Loucy (cell line): ENCODE measurements at regions not wholly inside any gene's neighbourhood (a gene's known extent, or its start where the extent isn't known, plus 50 kb on each side); places are given as distances from the start of the nearest gene placed in this dataset.

Experiments
- H2AFZ ChIP-seq: fragments of 200-600 bp; sonication (generic); 2 replicates; pipeline ENCODE4 v1.6.0; 2016; ENCODE audit warnings: antibody characterized with exemption, mild to moderate bottlenecking, low read length, moderate library complexity
- H3F3A ChIP-seq: fragments of 200-600 bp; 2 replicates; pipeline ENCODE4 v1.6.0; 2016; ENCODE audit warnings: antibody characterized with exemption, low read depth, mild to moderate bottlenecking
- H3K27me3 ChIP-seq: fragments of 200-600 bp; sonication (generic); 2 replicates; pipeline ENCODE4 v1.6.1; 2014; ENCODE audit warnings: low read length, mild to moderate bottlenecking; ENCODE audit not compliant: insufficient read depth, poor library complexity, severe bottlenecking
- H3K36me3 ChIP-seq: fragments of 200-600 bp; sonication (generic); 2 replicates; pipeline ENCODE4 v1.6.1; 2016; ENCODE audit warnings: low read length; ENCODE audit not compliant: insufficient read depth
- H3K4me1 ChIP-seq: fragments of 200-600 bp; sonication (generic); 2 replicates; pipeline ENCODE4 v1.5.1; 2014; ENCODE audit warnings: low read length, mild to moderate bottlenecking; ENCODE audit not compliant: insufficient read depth, poor library complexity, severe bottlenecking
- H3K4me2 ChIP-seq: fragments of 200-600 bp; sonication (generic); 2 replicates; pipeline ENCODE4 v1.6.0; 2014; ENCODE audit warnings: antibody characterized with exemption, low read length, low read depth, mild to moderate bottlenecking; ENCODE audit not compliant: poor library complexity, severe bottlenecking
- H3K4me3 ChIP-seq: fragments of 200-600 bp; sonication (generic); 2 replicates; pipeline ENCODE4 v1.5.1; 2014; ENCODE audit warnings: low read length, mild to moderate bottlenecking, mixed read lengths; ENCODE audit not compliant: poor library complexity, severe bottlenecking
- H3K79me2 ChIP-seq: fragments of 200-600 bp; sonication (generic); 2 replicates; pipeline ENCODE4 v1.6.1; 2014; ENCODE audit warnings: low read length; ENCODE audit not compliant: insufficient read depth
- H3K9ac ChIP-seq: fragments of 200-600 bp; sonication (generic); 2 replicates; pipeline ENCODE4 v1.6.0; 2014; ENCODE audit warnings: mild to moderate bottlenecking, low read depth, low read length, moderate library complexity; ENCODE audit not compliant: poor library complexity, severe bottlenecking
- H3K9me2 ChIP-seq: fragments of 200-600 bp; sonication (generic); replicated peaks from 2 replicates; pipeline ENCODE4 v1.6.1; 2016; ENCODE audit warnings: low read depth, low read length, mixed read lengths
- H3K9me3 ChIP-seq: fragments of 200-600 bp; sonication (generic); 2 replicates; pipeline ENCODE4 v1.6.1; 2014; ENCODE audit warnings: mild to moderate bottlenecking, antibody characterized with exemption, low read length, low read depth; ENCODE audit not compliant: insufficient read depth
- H4K20me1 ChIP-seq: fragments of 200-600 bp; sonication (generic); 2 replicates; pipeline ENCODE4 v1.6.0; 2014; ENCODE audit warnings: antibody characterized with exemption, low read length, mild to moderate bottlenecking; ENCODE audit not compliant: insufficient read depth, poor library complexity, severe bottlenecking
- EZH2phosphoT487 ChIP-seq: fragments of 200-600 bp; IDR thresholded peaks from 2 replicates; pipeline ENCODE4 v1.6.1; 2018; ENCODE audit warnings: antibody characterized with exemption, mild to moderate bottlenecking, moderate library complexity, borderline replicate concordance
- TF ChIP-seq, protein P1 (sequence below): fragments of 200-600 bp; sonication (generic); conservative IDR thresholded peaks from 2 replicates; pipeline ENCODE4 v1.5.1; 2014; ENCODE audit warnings: mild to moderate bottlenecking, antibody characterized with exemption, low read length

DNA sequence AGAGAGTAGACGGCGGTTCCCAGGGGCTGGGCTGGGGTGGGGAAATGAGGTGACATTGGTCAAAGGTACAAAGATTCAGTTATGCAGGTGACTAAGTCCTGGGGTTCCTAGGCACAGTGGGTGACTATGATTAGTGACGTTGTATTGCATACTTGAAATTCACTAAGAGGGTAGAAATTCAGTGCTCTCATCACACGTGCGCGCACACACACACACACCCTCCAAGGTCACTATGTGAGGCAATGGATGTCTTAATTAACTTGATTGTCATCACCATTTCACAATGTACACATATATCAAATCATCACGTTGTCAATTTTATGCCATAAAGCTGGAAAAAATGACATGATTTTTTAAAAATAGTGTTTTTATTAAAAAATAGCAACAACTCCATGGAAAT lies 92.9 kb upstream of the ALKAL2 start:
- Histone ChIP-seq H3K9me2 (no peaks in the 10 kb centered on the region), H3K79me2 (no peaks in the 10 kb centered on the region), H3K36me3 (no peaks in the 10 kb centered on the region), H3F3A (no peaks in the 10 kb centered on the region), H4K20me1 (no peaks in the 10 kb centered on the region), H2AFZ (no peak overlapping the region), H3K4me2 (no peak overlapping the region), H3K27me3 (no peaks in the 10 kb centered on the region), H3K4me3 (no peak overlapping the region), H3K9ac (no peak overlapping the region), H3K9me3 (peaks cover 4% of the 10 kb centered on the region; the same call in 1 of the 2 replicates), H3K4me1 (no peaks in the 10 kb centered on the region)
- TF ChIP-seq, protein P1, sequence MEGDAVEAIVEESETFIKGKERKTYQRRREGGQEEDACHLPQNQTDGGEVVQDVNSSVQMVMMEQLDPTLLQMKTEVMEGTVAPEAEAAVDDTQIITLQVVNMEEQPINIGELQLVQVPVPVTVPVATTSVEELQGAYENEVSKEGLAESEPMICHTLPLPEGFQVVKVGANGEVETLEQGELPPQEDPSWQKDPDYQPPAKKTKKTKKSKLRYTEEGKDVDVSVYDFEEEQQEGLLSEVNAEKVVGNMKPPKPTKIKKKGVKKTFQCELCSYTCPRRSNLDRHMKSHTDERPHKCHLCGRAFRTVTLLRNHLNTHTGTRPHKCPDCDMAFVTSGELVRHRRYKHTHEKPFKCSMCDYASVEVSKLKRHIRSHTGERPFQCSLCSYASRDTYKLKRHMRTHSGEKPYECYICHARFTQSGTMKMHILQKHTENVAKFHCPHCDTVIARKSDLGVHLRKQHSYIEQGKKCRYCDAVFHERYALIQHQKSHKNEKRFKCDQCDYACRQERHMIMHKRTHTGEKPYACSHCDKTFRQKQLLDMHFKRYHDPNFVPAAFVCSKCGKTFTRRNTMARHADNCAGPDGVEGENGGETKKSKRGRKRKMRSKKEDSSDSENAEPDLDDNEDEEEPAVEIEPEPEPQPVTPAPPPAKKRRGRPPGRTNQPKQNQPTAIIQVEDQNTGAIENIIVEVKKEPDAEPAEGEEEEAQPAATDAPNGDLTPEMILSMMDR: no peak
- no peak for TF ChIP-seq EZH2phosphoT487

DNA sequence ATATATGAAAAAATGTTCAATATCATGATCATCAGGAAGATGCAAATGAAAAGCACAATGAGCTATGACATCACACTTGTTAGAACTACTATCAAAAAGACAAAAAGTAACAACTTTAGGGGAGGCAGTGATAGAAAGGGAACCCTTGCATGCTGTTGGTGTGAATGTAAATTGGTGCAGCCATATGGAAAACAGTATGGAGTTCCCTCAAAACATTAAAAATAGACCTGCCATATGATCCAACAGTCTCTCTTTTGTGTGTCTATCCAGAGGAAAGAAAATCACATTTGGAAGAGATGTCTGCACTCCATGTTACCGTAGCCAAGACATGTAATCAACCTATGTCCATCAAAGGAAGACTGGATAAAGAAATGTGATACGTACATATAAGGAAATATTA lies 92.3 kb upstream of the ALKAL2 start:
- H2AFZ ChIP-seq: no peak overlapping the region
- no peaks in the 10 kb centered on the region for H3K27me3 ChIP-seq
- H3K9me3 ChIP-seq: peaks cover 4% of the 10 kb centered on the region; the same call in 1 of the 2 replicates
- no peak overlapping the region for H3K9ac ChIP-seq
- no peaks in the 10 kb centered on the region for H4K20me1 ChIP-seq
- H3K36me3 ChIP-seq: no peaks in the 10 kb centered on the region
- no peak overlapping the region for H3K4me3 ChIP-seq
- H3K4me1 ChIP-seq: no peaks in the 10 kb centered on the region
- no peak for TF ChIP-seq EZH2phosphoT487
- TF ChIP-seq, protein P1: no peak
- no peaks in the 10 kb centered on the region for H3K79me2 ChIP-seq
- no peaks in the 10 kb centered on the region for H3F3A ChIP-seq
- no peak overlapping the region for H3K4me2 ChIP-seq
- no peaks in the 10 kb centered on the region for H3K9me2 ChIP-seq

DNA sequence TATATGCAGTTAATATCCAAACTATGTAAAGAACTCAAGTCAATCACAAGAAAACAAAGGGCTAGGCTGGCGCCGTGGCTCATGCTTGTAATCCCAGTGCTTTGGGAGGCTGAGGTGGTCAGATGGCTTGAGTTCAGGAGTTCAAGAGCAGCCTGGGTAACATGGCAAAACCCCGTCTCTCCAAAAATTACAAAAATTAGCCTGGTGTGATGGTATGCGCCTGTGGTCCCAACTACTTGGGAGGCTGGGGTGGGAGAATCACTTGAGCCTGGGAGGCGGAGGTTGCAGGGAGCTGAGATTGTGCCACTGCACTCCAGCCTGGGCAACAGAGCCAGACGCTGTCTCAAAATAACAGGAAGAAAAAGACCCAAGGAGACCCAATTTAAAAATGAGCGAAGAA lies 91.9 kb upstream of the ALKAL2 start:
- Histone ChIP-seq H3K4me2 (no peak overlapping the region), H3K9me2 (no peaks in the 10 kb centered on the region), H3K27me3 (no peaks in the 10 kb centered on the region), H3K9ac (no peak overlapping the region), H3K36me3 (no peaks in the 10 kb centered on the region), H3K4me1 (no peaks in the 10 kb centered on the region), H2AFZ (no peak overlapping the region), H4K20me1 (no peaks in the 10 kb centered on the region), H3F3A (no peaks in the 10 kb centered on the region), H3K4me3 (no peak overlapping the region), H3K9me3 (peaks cover 4% of the 10 kb centered on the region; the same call in 1 of the 2 replicates), H3K79me2 (no peaks in the 10 kb centered on the region)
- TF ChIP-seq, protein P1: no peak
- TF ChIP-seq EZH2phosphoT487: no peak
